Endothelial cell of umbilical vein (primary cell): ENCODE measurements at regions not wholly inside any gene's neighbourhood (a gene's known extent, or its start where the extent isn't known, plus 50 kb on each side); places are given as distances from the start of the nearest gene placed in this dataset.

ENCODE experiments used
- BruUV-seq: library from RNA; stranded (reverse); fragments of 400-500 nt; replicated peaks from 2 replicates; lab custom pipeline; 2021; lab: Mats Ljungman, UMichigan
- CTCF ChIA-PET: fragments of 300-600, 350-600 bp; sonication (Branson Sonifier 250); formaldehyde crosslinking; loops from one replicate; lab custom pipeline; 2021; ENCODE audit warnings: antibody characterized with exemption, inconsistent platforms; lab: Charles Lee
- POLR2A ChIA-PET: fragments of 300-600, 350-600 bp; sonication (Branson Sonifier 250); formaldehyde crosslinking; loops from one replicate; lab custom pipeline; 2021; ENCODE audit warnings: antibody characterized with exemption, inconsistent platforms; lab: Charles Lee
- DNase-seq: peaks from one replicate; pipeline ENCODE4 v3.0.0-alpha.2; 2011; ENCODE audit warnings: low read depth, low spot score
- FAIRE-seq: peaks from 2 replicates; lab custom pipeline; 2011; peaks lifted over from hg19 to GRCh38; lab: Jason Lieb, UNC
- H2AFZ ChIP-seq: 2 replicates; pipeline ENCODE4 v1.6.0; 2012; ENCODE audit warnings: low read depth, low read length, control low read depth, inconsistent platforms
- H3K27ac ChIP-seq: 2 replicates; pipeline ENCODE4 v1.5.1; 2011; ENCODE audit warnings: low read depth, mild to moderate bottlenecking, control low read depth, low read length, moderate library complexity; ENCODE audit not compliant: insufficient read depth
- H3K27me3 ChIP-seq, 2 experiments: 2 replicates each; pipeline versions ENCODE4 v1.6.0 to v1.6.1; 2011; ENCODE audit warnings: low read length in 2 of 2, mixed read lengths in 1 of 2; ENCODE audit not compliant: control insufficient read depth in 2 of 2, insufficient read depth in 2 of 2
- H3K36me3 ChIP-seq, 2 experiments: 2 replicates in 1 of 2; 3 replicates in 1 of 2; pipeline ENCODE4 v1.5.1; 2011; ENCODE audit warnings: low read length in 2 of 2, mild to moderate bottlenecking in 1 of 2, moderate library complexity in 1 of 2; ENCODE audit not compliant: control insufficient read depth in 2 of 2, insufficient read depth in 2 of 2; ENCODE audit errors: extremely low read depth in 1 of 2
- H3K4me1 ChIP-seq: 3 replicates; pipeline ENCODE4 v1.5.1; 2011; ENCODE audit warnings: mild to moderate bottlenecking, low read length; ENCODE audit not compliant: control insufficient read depth, insufficient read depth; ENCODE audit errors: extremely low read depth
- H3K4me2 ChIP-seq: 2 replicates; pipeline ENCODE4 v1.6.1; 2011; ENCODE audit warnings: low read length, control low read depth, mixed read lengths; ENCODE audit not compliant: insufficient read depth
- H3K4me3 ChIP-seq, 3 experiments: fragments of 200-600 bp in 1 of 3; sonication (generic), shearing (Covaris generic) in 1 of 3; replicated peaks in 1 of 3; 2 replicates each; pipeline ENCODE4 v1.5.1; 2011 to 2016; ENCODE audit warnings: control low read depth in 3 of 3, low read length in 3 of 3, mild to moderate bottlenecking in 2 of 3, inconsistent platforms in 1 of 3, low read depth in 1 of 3, moderate library complexity in 1 of 3; ENCODE audit not compliant: insufficient read depth in 1 of 3
- H3K79me2 ChIP-seq: 2 replicates; pipeline ENCODE4 v1.6.0; 2012; ENCODE audit warnings: low read length, inconsistent platforms; ENCODE audit not compliant: control insufficient read depth, insufficient read depth
- H3K9ac ChIP-seq: replicated peaks from 2 replicates; pipeline ENCODE3; 2011; ENCODE audit warnings: low read length, control low read depth; ENCODE audit not compliant: insufficient read depth; ENCODE audit errors: extremely low read depth
- H3K9me1 ChIP-seq: replicated peaks from 3 replicates; pipeline ENCODE4 v1.6.0; 2011; ENCODE audit warnings: mild to moderate bottlenecking, low read length; ENCODE audit not compliant: control insufficient read depth, insufficient read depth; ENCODE audit errors: extremely low read depth
- H3K9me3 ChIP-seq: replicated peaks from 2 replicates; pipeline ENCODE4 v1.5.1; 2012; ENCODE audit warnings: low read length, inconsistent platforms; ENCODE audit not compliant: control insufficient read depth, insufficient read depth
- H4K20me1 ChIP-seq: replicated peaks from 2 replicates; pipeline ENCODE3; 2011; ENCODE audit warnings: mild to moderate bottlenecking, low read length; ENCODE audit not compliant: control insufficient read depth, insufficient read depth; ENCODE audit errors: extremely low read depth
- CTCF ChIP-seq, 2 donors: IDR thresholded peaks; 1 replicate in 1 of 2; 2 replicates in 1 of 2; pipeline ENCODE4 v1.5.1; 2011; ENCODE audit warnings: low read length in 2 of 2, mild to moderate bottlenecking in 2 of 2, moderate library complexity in 2 of 2, control low read depth in 1 of 2, inconsistent platforms in 1 of 2, low read depth in 1 of 2; ENCODE audit not compliant: insufficient read depth in 1 of 2; ENCODE audit errors: extremely low read depth in 1 of 2
- EZH2 ChIP-seq: IDR thresholded peaks from 2 replicates; pipeline ENCODE4 v1.6.1; 2012; ENCODE audit warnings: borderline replicate concordance, low read depth, mild to moderate bottlenecking, moderate library complexity, low read length, inconsistent platforms; ENCODE audit not compliant: severe bottlenecking
- FOS ChIP-seq: IDR thresholded peaks from 2 replicates; pipeline ENCODE4 v1.6.1; 2011; ENCODE audit warnings: mild to moderate bottlenecking, low read length, moderate library complexity, borderline replicate concordance; ENCODE audit not compliant: insufficient read depth
- GATA2 ChIP-seq: IDR thresholded peaks from 2 replicates; pipeline ENCODE4 v1.7.0; 2011; ENCODE audit warnings: low read depth, mild to moderate bottlenecking, moderate library complexity, mixed read lengths, low read length; ENCODE audit not compliant: insufficient read length, insufficient read depth
- JUN ChIP-seq: IDR thresholded peaks from 2 replicates; pipeline ENCODE4 v1.6.1; 2011; ENCODE audit warnings: borderline replicate concordance, low read depth; ENCODE audit not compliant: insufficient read length, insufficient read depth
- MYC ChIP-seq: IDR thresholded peaks from one replicate; pipeline ENCODE4 v1.6.1; 2011; ENCODE audit warnings: mild to moderate bottlenecking, low read depth, low read length
- POLR2A ChIP-seq: IDR thresholded peaks from 2 replicates; pipeline ENCODE4 v1.6.1; 2012; ENCODE audit warnings: low read depth, mild to moderate bottlenecking, control low read depth, low read length
- POLR2AphosphoS5 ChIP-seq: IDR thresholded peaks from 2 replicates; pipeline ENCODE4 v1.6.1; 2012; ENCODE audit warnings: low read depth, mild to moderate bottlenecking, control low read depth, low read length, moderate library complexity; ENCODE audit not compliant: insufficient read depth
- dilution Hi-C: fragments of 300-500 bp; cut with MboI; formaldehyde crosslinking; loops from one replicate; pipeline ENCODE4 v1.15.0; 2019; ENCODE audit warnings: low sequenced_read_pairs; ENCODE audit not compliant: extremely low pct_ligation_motif_present
- intact Hi-C: fragments of 100-400 bp; cut with micrococcal nuclease; formaldehyde crosslinking; loops from one replicate; pipeline ENCODE4 v1.10.0; 2022
- TF ChIP-seq, protein P1 (sequence below): IDR thresholded peaks from 2 replicates; pipeline ENCODE4 v1.6.1; 2011; ENCODE audit not compliant: insufficient read depth, insufficient read length

DNA sequence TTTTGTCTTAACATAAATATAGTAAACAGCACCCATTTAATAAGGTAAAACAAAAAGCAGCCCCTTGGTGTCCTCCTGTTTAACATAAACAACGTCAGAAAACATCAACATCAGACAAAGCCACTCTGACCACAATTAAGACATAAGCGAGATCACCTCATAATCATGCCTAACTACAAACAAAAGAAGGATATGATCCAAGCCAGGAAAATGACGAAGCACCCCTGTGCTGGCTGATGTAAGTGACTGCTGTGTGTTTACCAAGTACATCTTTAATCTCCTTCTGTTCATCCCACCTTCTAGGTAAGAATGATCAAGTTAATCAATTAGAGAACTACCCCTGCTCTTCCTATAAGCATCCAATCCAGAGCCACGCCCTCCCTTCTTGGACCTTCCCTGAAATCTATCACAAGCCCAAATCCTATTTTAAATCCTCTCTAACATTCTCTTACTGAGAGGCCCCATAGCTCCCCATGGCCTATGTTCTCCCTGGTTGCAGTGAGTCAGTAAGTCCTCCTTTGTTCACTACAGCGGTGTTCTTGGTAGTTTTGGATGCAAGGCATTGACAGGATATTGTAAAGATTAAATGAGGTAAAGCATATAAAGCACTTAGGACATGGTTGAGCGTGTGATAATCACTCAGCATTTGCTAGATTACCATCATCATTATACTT is 424.2 kb downstream of the TSN start:
- Histone ChIP-seq H3K36me3 (no peaks in the 10 kb centered on the region), H3K9ac (peak overlapping the region; percentile 47), H3K27ac (peak overlapping the region; percentile 93), H2AFZ (peak overlapping the region; percentile 6), H3K27me3 (no peaks in the 10 kb centered on the region), H3K4me3 (no peak overlapping the region), H3K9me1 (no peaks in the 10 kb centered on the region), H3K9me3 (no peaks in the 10 kb centered on the region), H4K20me1 (no peaks in the 10 kb centered on the region), H3K4me1 (peaks cover 63% of the 10 kb centered on the region), H3K79me2 (no peaks in the 10 kb centered on the region), H3K4me2 (peak overlapping the region; percentile 8)
- dilution Hi-C loops: no loop called here
- TSS peak; percentile 88 for BruUV-seq
- CTCF ChIA-PET: no interaction called here
- DNase-seq (peak; percentile 74), FAIRE-seq (peak; percentile 80)
- POLR2A ChIA-PET: interaction anchor here (0.6 kb wide), 1 partner anchor 418 kb away, joined by 3 read pairs; no protein-coding TSS in a partner anchor
- peak; percentile 64 for TF ChIP-seq FOS
- TF ChIP-seq, protein P1, sequence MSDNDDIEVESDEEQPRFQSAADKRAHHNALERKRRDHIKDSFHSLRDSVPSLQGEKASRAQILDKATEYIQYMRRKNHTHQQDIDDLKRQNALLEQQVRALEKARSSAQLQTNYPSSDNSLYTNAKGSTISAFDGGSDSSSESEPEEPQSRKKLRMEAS: no peak
- intact Hi-C loops: no loop called here

DNA sequence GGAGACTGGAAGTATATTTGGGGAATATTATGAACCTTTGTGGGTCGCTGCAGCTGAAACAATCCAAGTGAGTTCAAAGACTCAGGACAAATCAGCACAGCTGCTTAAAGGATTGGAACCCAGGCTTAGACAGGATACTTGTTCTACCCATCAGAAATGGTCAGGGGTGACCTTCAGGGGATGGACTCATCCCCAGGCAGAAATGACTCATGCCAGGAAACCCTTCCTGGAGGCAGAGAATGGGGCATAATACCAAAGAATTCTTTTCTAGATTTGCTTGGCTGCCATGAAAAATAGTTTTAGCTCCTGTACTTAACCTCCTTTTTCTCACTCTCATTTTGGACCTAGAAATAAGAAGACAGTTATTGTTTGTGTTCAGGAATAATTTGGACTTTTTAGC is 425.5 kb downstream of the TSN start:
- no peak for TF ChIP-seq POLR2AphosphoS5
- no peak for TF ChIP-seq MYC
- peak; percentile 60 for TF ChIP-seq FOS
- TF ChIP-seq JUN: peak; percentile 26
- TF ChIP-seq CTCF (IDR thresholded peaks at IDR 0.05; ENCODE audit: extremely low read depth in 1 of 2, insufficient read depth in 1 of 2, low read depth in 1 of 2, low read length in 2 of 2): no peak
- TF ChIP-seq, protein P1: no peak
- no peak for TF ChIP-seq GATA2
- TF ChIP-seq EZH2: no peak
- TF ChIP-seq POLR2A: no peak
- H3K4me2 ChIP-seq: peak overlapping the region; percentile 26
- ChIA-PET CTCF (no interaction called here), POLR2A (no interaction called here)
- no peaks in the 10 kb centered on the region for H4K20me1 ChIP-seq
- no peak overlapping the region for H3K4me3 ChIP-seq
- H3K27me3 ChIP-seq: no peaks in the 10 kb centered on the region
- H3K9me3 ChIP-seq: no peaks in the 10 kb centered on the region
- no peaks in the 10 kb centered on the region for H3K36me3 ChIP-seq
- H2AFZ ChIP-seq: no peak overlapping the region
- DNase-seq (peak; percentile 4), FAIRE-seq (peak; percentile 4)
- intact Hi-C loops (no loop called here), dilution Hi-C loops (no loop called here)
- peaks cover 68% of the 10 kb centered on the region for H3K4me1 ChIP-seq
- peak overlapping the region; percentile 93 for H3K27ac ChIP-seq
- no peak overlapping the region for H3K9ac ChIP-seq
- BruUV-seq: no TSS peak
- no peaks in the 10 kb centered on the region for H3K9me1 ChIP-seq
- no peaks in the 10 kb centered on the region for H3K79me2 ChIP-seq
